ENCODE measurements at regions not wholly inside any gene's neighbourhood (a gene's known extent, or its start where the extent isn't known, plus 50 kb on each side); places are given as distances from the start of the nearest gene placed in this dataset.

GRCh38 chr7:15143936-15144335 is 241.4 kb upstream of the DGKB start:
- TF ChIP-seq CTCF (IDR thresholded peaks at IDR 0.05), result no peak
- no peak for TF ChIP-seq POLR2A (IDR thresholded peaks at IDR 0.05)
- no peak overlapping the region for H3K4me3 ChIP-seq
- no peak for DNase-seq
- H3K27me3 ChIP-seq, result no peaks in the 10 kb centered on the region
- H3K9me3 ChIP-seq, result no peaks in the 10 kb centered on the region
- H3K36me3 ChIP-seq, result no peaks in the 10 kb centered on the region
- H3K4me1 ChIP-seq, result no peaks in the 10 kb centered on the region
- intact Hi-C loops (cut with DNase I), result no loop called here
- no peak overlapping the region for H3K27ac ChIP-seq

- no peak for DNase-seq
- no peaks in the 10 kb centered on the region for H3K36me3 ChIP-seq
- H3K4me3 ChIP-seq, result no peak overlapping the region
- intact Hi-C loops (cut with DNase I), result no loop called here
- no peak overlapping the region for H3K27ac ChIP-seq
- no peaks in the 10 kb centered on the region for H3K4me1 ChIP-seq
- TF ChIP-seq CTCF (IDR thresholded peaks at IDR 0.05) (no peak), POLR2A (IDR thresholded peaks at IDR 0.05) (no peak)
- 75 to 79% methylated on average over 3 of the region's 3 CpGs for WGBS, 2 donors
- no peaks in the 10 kb centered on the region for H3K9me3 ChIP-seq
- H3K27me3 ChIP-seq, result no peaks in the 10 kb centered on the region
Measured at GRCh38 chr7:15143121-15143520, 240.6 kb upstream of the DGKB start.

- TF ChIP-seq CTCF (IDR thresholded peaks at IDR 0.05), result no peak
- no peak for TF ChIP-seq POLR2A (IDR thresholded peaks at IDR 0.05)
- Histone ChIP-seq H3K36me3 (no peaks in the 10 kb centered on the region), H3K9me3 (no peaks in the 10 kb centered on the region), H3K27ac (no peak overlapping the region), H3K27me3 (no peaks in the 10 kb centered on the region), H3K4me1 (no peaks in the 10 kb centered on the region), H3K4me3 (no peak overlapping the region)
- WGBS, 2 donors, result 85 to 93% methylated on average over 2 of the region's 2 CpGs
- DNase-seq, result no peak
- intact Hi-C loops (cut with DNase I), result no loop called here
Measured at GRCh38 chr7:15140431-15140830, 237.9 kb upstream of the DGKB start.

- 14 to 81% methylated on average over 1 of the region's 1 CpG for whole genome bisulfite sequencing, 2 donors
- no peaks in the 10 kb centered on the region for H3K4me1 ChIP-seq
Measured at GRCh38 chr7:15131661-15132060, 229.1 kb upstream of the DGKB start.

More at GRCh38 chr7:15131661-15132060, 229.1 kb upstream of the DGKB start:
- Histone ChIP-seq H3K36me3 (no peaks in the 10 kb centered on the region), H3K9me3 (no peaks in the 10 kb centered on the region), H3K27ac (no peak overlapping the region), H3K4me3 (no peak overlapping the region), H3K27me3 (no peaks in the 10 kb centered on the region)
- intact Hi-C loops (cut with DNase I), result no loop called here
- DNase-seq, result no peak
- TF ChIP-seq POLR2A (IDR thresholded peaks at IDR 0.05) (no peak), CTCF (IDR thresholded peaks at IDR 0.05) (no peak)
